ENCODE measurements at regions not wholly inside any gene's neighbourhood (a gene's known extent, or its start where the extent isn't known, plus 50 kb on each side); places are given as distances from the start of the nearest gene placed in this dataset.

- TF ChIP-seq POLR2A (IDR thresholded peaks at IDR 0.05) (no peak), EP300 (IDR thresholded peaks at IDR 0.05) (no peak), POLR2AphosphoS5 (IDR thresholded peaks at IDR 0.05) (no peak), CTCF (IDR thresholded peaks at IDR 0.05) (no peak)
- WGBS, 2 donors (ENCODE audit: low coverage in 1 of 2) = 26 to 63% methylated on average over 2 to 3 of the region's 6 CpGs
- no peak overlapping the region for H3K4me3 ChIP-seq
- no peaks in the 10 kb centered on the region for H3K36me3 ChIP-seq
- no peaks in the 10 kb centered on the region for H3K4me1 ChIP-seq
- H3K27ac ChIP-seq = no peak overlapping the region
- no peaks in the 10 kb centered on the region for H3K9me3 ChIP-seq
- no peak for ATAC-seq
- H3K27me3 ChIP-seq = peaks cover 41% of the 10 kb centered on the region
Measured at GRCh38 chr22:22171357-22172218, 73.0 kb upstream of the VPREB1 start.

- no peaks in the 10 kb centered on the region for H3K9me3 ChIP-seq
- 25 to 91% methylated on average over 1 of the region's 1 CpG for WGBS, 2 donors (ENCODE audit: low coverage in 1 of 2)
- no peak overlapping the region for H3K4me3 ChIP-seq
- peaks cover 51% of the 10 kb centered on the region for H3K27me3 ChIP-seq
- ATAC-seq = no peak
- H3K27ac ChIP-seq = no peak overlapping the region
- no peaks in the 10 kb centered on the region for H3K4me1 ChIP-seq
- TF ChIP-seq CTCF (IDR thresholded peaks at IDR 0.05) (no peak), EP300 (IDR thresholded peaks at IDR 0.05) (no peak), POLR2AphosphoS5 (IDR thresholded peaks at IDR 0.05) (no peak), POLR2A (IDR thresholded peaks at IDR 0.05) (no peak)
- no peaks in the 10 kb centered on the region for H3K36me3 ChIP-seq
Measured at GRCh38 chr22:22169923-22170322, 74.7 kb upstream of the VPREB1 start.

- Histone ChIP-seq H3K9me3 (no peaks in the 10 kb centered on the region), H3K27me3 (peaks cover 58% of the 10 kb centered on the region), H3K36me3 (no peaks in the 10 kb centered on the region), H3K4me1 (no peaks in the 10 kb centered on the region), H3K27ac (no peak overlapping the region), H3K4me3 (no peak overlapping the region)
- no peak for ATAC-seq
- 51 to 54% methylated on average over 9 of the region's 9 CpGs for WGBS, 2 donors (ENCODE audit: low coverage in 1 of 2)
- no peak for TF ChIP-seq POLR2A (IDR thresholded peaks at IDR 0.05)
- no peak for TF ChIP-seq CTCF (IDR thresholded peaks at IDR 0.05)
- TF ChIP-seq POLR2AphosphoS5 (IDR thresholded peaks at IDR 0.05) = no peak
- no peak for TF ChIP-seq EP300 (IDR thresholded peaks at IDR 0.05)
Measured at GRCh38 chr22:22168941-22169867, 75.4 kb upstream of the VPREB1 start.

GRCh38 chr22:22168190-22168940 is 76.2 kb upstream of the VPREB1 start:
- 0 to 31% methylated on average over 3 to 7 of the region's 7 CpGs for WGBS, 2 donors (ENCODE audit: low coverage in 1 of 2)
- no peak for ATAC-seq
- Histone ChIP-seq H3K4me1 (no peaks in the 10 kb centered on the region), H3K27ac (no peak overlapping the region), H3K4me3 (no peak overlapping the region), H3K36me3 (no peaks in the 10 kb centered on the region), H3K27me3 (peaks cover 66% of the 10 kb centered on the region), H3K9me3 (no peaks in the 10 kb centered on the region)
- no peak for TF ChIP-seq EP300 (IDR thresholded peaks at IDR 0.05)

GRCh38 chr22:22167791-22168189 is 76.8 kb upstream of the VPREB1 start:
- no peak overlapping the region for H3K4me3 ChIP-seq
- no peak for TF ChIP-seq EP300 (IDR thresholded peaks at IDR 0.05)
- TF ChIP-seq POLR2AphosphoS5 (IDR thresholded peaks at IDR 0.05) = no peak
- no peak for TF ChIP-seq POLR2A (IDR thresholded peaks at IDR 0.05)
- TF ChIP-seq CTCF (IDR thresholded peaks at IDR 0.05) = no peak
- H3K4me1 ChIP-seq = no peaks in the 10 kb centered on the region
- WGBS, 2 donors (ENCODE audit: low coverage in 1 of 2) = 42 to 67% methylated on average over 1 to 2 of the region's 2 CpGs
- no peaks in the 10 kb centered on the region for H3K36me3 ChIP-seq
- no peak for ATAC-seq
- H3K27me3 ChIP-seq = peaks cover 71% of the 10 kb centered on the region
- H3K9me3 ChIP-seq = no peaks in the 10 kb centered on the region
- no peak overlapping the region for H3K27ac ChIP-seq
